Activated naive CD4-positive, alpha-beta T cell treated with anti-CD3 and anti-CD28 coated beads, Interleukin-2, amount 50 U/mL, for 16 hours (primary cell): ENCODE measurements at regions not wholly inside any gene's neighbourhood (a gene's known extent, or its start where the extent isn't known, plus 50 kb on each side); places are given as distances from the start of the nearest gene placed in this dataset.

Experiments
- DNase-seq: peaks from one replicate; pipeline ENCODE4 v3.0.0-alpha.2; 2020

DNA sequence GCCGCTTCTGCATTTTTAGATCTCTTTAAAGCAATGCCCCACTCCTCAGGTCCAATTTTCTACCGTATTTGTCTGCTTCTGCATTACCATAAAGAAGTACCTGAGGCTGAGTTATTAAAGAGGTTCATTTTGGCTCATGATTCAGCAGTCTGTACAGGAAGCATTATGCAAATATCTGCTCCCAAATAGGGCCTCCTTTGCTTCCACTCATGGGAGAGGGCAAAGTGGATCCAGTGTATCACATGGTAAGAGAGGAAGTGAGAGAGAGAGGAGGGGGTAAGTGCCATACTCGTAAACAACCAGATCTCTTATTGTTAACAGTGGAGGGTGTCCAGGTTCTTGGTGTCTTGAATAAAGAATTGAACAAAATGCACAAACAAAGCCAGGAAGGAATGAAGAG is 316.1 kb upstream of the SEL1L start:
- DNase-seq, result no peak

DNA sequence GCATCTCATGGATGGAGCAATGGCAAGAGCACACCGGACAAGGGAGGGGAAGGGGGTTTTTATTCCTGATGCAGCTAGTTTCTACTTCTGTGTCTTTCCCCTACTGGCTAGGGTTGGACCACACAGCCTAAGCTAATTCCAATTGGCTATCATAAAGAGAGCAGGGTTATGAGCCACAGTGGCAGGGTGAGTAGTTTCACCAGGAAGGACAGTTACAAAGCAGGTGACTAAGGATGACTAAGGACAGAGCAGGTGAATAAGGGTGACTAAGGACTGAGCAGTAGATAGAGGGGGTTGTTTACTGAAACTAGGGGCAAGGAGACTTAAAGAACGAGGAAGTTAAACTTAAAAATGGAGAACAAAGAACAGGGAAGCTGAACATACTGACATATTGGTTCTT is 321.4 kb upstream of the SEL1L start:
- no peak for DNase-seq

DNA sequence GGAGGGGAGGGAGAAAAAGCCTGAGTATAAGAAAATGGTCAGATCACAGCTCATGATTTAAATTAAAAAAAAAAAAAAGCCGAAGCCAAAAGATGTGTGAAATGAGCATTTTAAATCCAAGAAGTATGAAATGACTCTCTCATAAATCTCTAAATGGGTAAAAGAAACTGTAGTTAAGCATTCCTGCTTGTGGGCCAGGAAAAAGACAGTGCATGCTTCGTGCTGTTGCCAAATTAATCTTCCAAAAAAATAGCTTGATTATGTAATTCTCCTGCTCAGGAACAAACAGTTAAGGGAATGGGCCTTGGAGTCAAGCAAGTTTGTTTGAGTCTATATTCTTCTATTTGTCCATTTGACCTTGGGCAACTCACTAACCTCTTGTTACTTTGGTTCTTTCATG is 325.4 kb upstream of the SEL1L start:
- DNase-seq, result no peak

DNA sequence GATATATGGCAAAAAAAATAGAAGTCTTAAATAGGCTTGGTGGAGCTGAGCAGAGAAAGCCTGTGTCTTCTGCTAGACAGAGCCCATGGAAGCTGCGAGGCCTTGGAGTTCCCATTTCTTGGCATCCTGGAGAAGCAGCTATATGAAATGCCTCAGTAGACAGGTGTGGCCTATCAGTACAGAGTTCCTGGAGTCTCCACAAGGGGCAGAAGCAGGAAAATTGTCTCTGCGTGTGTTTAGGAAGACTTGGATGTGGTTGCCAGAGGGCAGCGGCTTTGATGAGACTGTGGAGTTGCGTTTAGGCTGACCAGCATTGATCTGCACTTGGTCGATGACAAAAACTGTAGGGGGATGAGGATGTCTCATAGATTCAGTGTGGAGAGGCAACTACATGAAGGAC is 334.5 kb upstream of the SEL1L start:
- DNase-seq, result no peak

DNA sequence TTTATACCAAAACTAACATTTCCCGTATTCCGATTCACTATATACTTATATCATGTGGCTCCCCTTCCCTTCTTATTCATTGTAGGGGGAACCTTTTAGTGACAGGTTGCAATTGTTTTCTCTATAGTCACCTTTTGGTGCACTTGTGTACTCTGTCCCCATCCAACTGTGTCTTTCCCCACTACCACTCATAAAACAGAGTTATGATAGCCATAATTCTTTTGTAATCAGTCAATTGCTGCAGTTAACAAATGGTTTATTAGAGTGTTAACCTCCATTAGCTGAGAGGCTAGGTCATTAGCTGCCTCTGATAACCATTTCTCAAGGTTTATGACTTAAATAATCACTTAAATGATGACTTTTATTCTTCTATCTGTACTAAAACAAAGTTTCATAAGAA is 338.1 kb upstream of the SEL1L start:
- no peak for DNase-seq

DNA sequence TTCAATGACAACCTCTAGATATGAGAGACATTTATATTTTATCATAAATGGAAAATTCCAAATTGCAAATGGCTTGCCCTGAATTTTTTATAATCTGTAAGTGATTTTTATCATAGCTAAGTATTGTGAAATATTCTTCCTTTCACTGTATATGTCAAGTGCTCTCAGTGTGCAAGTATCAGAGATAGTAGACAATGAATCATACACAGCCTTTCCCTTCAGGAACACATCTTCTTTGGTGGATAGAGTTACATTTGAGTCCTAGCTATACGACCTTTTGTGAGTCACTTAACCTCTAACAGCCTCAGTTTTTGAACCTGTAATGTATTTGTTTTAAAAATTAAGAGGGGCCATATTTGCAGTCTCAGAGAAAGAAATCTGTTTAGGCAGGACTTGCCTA is 350.7 kb upstream of the SEL1L start:
- no peak for DNase-seq

DNA sequence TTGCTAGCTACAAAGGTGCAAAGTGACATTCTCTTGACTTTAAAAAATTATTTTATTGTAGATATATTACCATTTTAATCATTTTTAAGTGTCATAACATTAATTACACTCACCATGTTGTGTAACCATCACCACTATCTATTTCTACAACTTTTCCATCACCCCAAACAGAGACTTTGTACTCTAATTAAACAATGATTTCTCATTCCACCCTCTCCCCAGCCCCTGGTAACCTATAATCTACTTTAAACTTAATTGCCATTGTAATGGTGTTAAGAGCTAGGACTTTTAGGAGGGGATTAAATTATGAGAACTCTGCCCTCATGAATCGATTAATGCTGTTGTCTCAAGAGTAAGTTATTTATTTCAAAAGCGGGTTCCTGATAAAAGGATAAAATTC is 352.9 kb upstream of the SEL1L start:
- DNase-seq, result no peak

DNA sequence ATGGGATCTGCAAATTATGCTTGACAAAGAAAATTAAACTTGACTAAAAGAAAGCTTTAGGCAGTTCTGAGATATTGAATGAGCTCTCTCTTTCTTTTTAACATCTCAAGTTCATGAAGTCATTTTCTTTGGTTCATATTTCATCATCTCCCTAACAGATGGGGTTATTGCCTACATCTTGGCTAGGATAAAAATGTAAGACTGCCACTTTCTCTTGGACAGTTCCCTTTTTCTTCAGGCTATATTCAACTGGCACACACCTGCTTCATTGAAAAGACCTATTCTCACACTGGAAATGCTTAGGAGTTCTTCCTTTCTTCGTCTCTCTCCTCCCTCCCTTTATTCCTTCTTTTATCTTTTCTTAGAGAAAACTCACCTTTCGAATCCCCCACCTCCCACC is 355.9 kb upstream of the SEL1L start:
- no peak for DNase-seq

DNA sequence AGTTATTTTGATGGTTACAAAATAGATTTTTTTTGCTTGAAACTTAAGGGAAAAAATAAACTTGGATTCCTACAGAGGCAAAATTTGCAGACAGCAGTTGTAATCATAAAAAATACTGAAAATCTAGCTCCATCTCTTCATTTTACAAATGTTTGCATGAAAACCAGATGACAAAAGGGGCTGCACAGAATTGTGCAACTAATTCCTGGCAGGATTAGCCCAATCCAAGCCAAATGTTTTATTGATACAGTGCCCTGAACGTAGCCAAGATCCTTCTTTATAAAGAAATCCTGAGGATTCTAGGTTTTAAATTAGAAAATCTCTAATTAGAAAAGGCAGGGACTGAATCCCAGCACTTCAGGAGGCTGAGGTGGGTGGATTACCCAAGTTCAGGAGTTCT is 356.4 kb upstream of the SEL1L start:
- no peak for DNase-seq

DNA sequence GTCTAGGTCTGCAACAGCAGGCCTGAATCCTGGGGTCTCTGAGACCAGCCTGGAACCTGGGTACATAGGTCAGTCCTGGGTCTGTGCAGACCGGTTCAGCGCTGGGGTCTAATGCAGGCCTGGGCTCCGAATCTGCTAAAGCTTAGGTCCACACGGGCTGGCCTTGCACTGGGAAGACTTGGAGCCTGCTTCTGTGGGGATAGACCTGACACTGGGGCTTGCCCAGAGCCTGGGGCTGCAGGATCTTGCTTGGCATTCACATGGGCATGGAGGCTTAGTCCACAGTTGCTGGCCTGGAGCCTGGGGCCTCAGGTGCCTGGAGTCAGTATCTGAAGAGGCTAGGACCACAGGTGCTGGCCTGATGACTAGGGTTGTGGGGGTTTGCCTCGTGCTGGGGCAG is 369.8 kb upstream of the SEL1L start:
- no peak for DNase-seq

DNA sequence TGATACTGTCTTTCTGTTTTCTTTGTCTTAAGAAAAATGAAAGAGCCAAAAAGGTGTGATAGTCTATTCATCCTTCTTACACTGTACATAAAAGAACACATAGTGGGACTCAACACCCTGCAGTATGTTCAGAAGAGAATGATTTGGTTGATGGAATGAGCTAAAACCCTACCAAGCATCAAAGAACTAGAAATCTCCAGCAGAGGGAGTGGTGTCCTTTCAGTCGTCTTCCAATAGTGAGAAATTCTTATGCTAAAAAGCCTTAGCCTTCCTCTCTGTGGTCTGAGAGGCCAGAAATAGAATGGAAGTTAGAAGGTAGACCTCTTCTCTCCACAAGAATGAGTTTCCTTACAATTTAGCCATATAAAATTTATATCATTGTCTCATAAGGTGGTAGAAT is 393.4 kb upstream of the SEL1L start:
- DNase-seq, result no peak

DNA sequence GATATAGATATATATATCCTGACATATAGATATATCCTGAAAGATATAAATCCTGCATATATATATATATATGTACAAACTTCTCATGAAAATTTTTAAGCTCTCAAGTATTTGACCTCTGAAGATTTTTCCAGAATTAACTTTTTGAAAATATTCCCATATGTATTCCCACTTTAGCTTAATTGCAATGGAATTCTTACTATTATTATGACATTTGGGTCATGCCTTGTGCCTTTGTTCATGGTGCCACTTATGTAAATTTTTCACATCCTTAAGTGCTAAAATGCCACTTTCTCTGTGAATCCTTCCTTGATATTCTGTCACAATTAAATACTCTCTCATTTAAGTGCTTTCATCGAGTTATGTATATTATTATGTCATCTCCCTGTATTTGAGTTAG is 398.2 kb upstream of the SEL1L start:
- DNase-seq, result no peak

DNA sequence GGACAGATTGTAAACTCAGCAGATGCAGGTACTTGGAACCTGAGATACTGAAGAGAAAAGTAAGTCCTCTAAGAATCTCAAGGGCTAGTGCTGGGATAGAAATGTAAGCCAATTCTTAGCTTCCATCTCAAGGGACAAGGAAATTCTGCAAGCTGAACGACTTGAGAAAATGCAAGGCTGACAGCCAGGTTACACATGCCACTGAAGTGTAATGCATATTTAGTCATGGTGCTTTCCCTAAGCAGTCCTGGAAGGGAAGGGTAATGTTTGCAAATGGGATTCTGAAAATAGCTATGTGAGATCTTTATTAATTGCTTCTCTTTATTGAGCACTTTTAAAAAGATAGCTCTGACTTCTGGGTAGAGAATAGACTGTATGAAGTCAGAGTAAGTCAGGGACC is 402.7 kb upstream of the SEL1L start:
- no peak for DNase-seq

DNA sequence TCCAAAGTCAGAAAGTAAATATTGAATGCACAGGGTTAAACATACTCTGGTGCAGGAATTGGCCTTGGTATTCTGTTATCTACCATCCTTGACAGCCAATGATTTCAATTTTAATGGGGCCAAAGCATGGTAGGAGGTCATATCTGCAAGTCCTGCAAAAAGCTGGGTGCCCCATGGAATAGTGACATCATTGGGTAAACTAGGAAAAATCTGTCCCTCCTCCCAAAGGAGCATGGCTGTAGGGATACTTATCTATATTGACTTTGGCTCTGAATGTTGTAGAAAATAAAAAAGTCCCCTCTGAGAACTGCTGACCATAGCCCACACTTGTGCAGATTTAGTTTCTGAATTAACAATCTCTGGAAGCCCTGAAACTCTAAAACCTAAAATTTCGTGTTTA is 403.2 kb upstream of the SEL1L start:
- DNase-seq, result no peak

DNA sequence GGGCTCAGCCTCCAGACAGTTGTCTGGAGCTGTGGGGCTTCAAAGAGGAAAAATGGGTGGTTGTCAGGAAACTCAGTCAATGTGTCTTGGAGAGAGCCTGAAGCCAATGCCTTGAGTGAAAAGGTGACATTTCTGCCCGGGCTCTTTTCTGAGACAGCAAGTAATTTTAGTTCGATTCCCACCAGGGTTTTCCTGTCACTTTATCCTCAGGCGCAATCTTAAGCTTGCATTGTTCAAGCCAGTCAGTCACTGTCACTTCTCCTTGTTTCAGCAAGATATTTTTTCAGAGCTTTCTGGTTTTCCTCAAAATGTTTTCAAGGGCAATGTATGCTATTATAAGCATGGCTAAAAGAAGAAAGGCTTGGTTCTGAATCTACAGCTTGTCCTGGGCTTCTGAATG is 404.7 kb upstream of the SEL1L start:
- no peak for DNase-seq

DNA sequence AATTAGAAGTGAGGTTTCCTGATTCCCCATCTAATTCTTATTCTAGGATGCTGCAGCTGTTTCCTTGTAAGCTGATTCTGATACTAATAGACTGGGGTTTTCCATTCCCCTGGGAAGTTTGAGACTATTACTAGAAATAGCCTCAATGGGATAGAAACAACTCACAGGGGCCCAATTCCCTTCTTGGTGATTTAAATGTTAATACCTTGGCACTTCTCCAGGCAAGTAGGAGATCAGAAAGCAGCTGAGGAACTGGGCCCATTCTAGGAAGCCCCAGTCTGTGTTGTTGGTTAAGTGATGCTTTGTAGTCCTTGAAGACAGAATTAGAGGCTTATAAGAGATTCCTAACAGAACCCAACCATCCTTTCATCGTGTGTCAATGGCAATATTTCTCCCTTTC is 407.0 kb upstream of the SEL1L start:
- DNase-seq, result no peak

DNA sequence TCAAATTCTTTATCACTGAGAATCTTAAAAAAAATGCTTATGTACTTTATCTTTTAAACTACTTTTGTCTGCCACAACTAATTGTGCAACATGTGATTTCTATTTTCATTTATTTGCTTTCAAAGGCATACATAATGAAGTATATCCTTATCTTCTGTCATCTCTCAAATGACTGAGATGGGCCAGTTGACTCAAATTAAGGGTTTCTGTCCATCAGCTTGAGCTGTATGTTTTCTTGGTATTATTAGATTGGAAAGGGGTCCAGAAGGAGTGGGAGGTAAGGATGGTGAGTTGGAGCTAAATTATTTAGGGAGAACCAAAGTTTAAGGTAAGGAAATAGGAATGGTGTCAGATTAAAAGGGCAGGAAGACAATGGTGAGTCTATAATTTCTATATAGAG is 408.4 kb upstream of the SEL1L start:
- no peak for DNase-seq

DNA sequence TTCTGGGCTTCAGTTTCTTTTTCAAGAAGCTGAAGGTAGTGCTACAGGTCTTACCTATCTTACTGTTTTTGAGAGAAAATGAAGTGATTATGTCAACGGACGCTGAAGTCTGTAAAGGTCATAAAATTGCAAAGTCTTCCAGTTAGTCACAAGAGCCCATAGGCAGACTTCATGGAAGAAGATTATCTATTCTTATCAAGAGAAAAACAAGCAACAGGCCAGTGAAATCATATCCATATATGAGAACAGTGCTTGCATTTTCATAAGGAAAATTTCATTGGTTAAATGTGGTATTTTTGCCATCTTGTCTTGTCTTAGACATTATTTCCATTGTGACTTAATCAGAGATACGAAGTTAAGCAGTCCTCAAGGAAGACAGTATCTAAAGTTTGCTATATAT is 412.7 kb upstream of the SEL1L start:
- no peak for DNase-seq

DNA sequence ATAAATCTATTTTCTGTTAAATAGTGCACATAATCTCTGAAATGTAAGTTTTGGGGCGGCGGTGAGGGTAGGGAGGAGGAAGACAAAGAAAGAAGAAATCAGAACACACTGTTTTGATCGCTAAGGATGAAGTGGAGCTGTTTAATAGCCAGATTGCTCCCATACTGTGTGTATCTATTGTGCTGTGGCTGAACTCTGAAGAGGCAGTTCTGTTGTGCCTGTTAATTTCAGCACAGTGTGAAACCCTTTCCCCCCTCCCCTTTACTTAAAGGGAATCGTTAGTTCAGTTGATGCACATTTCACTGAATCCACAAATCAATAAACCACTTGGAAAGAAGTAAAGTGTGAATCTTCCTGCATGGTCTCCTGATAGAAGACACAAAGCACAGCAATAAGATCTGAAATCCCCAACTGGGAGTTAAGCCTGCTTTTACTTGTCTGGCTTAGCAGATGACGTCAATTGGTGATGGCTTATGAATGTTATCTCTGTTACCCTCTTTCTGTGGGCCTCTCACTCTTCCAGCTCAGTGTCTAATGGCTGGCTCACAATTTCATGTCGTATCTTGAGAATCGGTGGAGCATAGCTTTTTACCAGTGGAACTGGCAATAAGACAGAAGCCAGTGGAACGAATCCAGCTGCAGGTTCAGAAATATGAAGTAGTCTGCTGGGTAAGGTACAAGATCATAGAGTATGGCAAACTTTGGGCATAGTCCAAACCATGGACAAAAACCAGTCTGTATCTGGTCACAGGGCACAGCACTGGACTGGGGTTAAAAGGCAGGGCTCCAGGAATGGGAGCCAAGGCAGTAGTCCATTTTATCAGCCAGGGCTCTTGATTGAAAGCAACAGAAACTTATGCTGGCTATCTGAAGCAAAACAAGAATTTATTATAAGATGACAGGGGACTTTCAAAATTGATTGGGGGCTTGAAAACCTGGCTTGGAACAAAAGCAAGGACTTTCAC is 413.5 kb upstream of the SEL1L start:
- no peak for DNase-seq

DNA sequence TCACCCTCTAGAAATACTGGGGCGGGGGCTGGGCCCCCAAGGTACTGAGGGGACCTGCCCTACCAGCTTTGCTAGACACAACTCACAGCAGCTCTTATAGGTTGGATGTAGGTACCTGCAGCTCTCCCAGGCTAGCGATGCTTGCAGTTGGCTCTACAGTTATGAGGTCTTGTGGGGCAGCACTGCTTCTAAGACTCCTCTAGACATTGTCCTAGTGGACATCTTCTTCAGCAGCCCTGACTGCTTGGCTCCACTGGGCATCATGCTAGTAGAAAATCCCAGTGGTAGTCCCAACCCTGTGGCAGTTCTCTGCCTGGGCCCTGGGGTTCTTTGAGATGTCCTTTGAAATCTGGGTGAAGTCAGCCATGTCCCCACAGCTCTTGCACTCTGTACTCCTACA is 419.3 kb upstream of the SEL1L start:
- no peak for DNase-seq

DNA sequence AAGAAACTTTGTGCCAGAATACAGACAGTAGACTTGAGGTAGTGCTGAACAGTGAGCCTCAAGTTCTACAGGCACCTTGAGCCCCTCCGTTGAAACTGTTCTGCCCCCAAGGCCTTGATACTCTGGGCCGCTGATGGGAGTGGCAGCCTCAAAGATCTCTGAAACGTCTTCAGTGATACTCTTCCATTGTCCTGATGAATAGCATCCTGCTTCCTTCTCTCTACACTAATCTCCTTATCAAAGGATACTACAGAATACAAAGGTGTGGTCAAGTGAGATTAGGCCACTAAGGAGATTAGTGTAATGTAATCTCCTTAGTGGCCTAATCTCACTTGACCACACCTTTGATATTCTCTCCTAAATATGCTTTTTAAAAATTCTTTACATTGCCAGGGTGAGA is 419.8 kb upstream of the SEL1L start:
- DNase-seq, result no peak

DNA sequence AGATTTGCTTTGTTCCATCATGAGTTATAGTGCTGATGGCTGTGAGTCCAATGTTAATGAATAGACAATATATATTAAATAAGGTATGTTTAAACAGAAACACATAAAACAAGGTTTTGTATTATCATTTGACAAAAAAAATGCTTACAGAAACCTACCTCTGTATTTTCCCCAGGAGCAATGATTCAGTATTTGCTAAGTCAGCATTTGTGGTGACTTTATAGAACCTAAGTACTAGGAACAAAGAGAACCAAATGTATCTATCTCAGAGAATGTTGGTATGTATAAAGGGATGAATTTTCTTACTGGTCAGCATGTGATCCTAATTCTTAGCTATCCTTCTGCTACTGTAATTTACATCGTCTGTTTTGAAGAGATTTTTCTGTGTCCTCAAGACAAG is 421.5 kb upstream of the SEL1L start:
- DNase-seq, result no peak

DNA sequence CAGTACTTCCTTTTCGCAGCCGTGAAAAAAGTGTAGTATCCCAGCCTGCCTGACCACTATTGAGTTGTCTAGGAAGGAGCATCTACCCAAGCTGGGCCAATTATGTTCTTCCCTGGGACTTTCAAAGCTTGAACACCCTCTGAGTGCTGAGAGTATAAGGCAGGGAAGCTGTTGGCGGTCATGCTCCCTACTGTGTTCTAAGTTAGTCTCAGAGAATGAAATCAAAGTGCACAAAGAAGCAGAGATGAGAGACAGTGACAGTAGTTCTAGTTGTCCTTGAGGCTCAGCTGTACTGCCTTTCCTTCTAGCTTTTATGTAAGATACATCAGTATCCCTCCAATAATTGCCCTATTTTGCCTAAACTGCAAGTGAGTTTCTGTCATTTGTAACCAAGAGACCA is 427.1 kb upstream of the SEL1L start:
- no peak for DNase-seq

DNA sequence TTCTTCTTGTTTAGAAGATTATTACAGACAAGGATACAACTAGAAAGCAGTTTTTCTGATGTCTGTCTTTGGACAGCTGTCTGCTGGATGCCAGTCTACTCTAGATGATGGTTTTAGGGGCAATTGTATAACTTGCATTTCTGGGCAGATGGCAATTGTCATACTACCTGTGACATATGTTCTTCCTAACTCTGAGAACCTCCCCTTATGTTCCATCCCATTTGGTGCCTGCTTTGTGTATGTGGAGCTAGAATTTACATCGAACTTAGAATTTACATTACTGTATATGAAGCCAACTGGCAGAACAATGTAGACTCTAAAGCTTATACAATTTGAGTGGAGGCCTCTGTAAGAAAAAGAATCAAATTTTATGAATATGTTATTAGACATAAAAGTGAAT is 430.2 kb upstream of the SEL1L start:
- DNase-seq, result no peak

DNA sequence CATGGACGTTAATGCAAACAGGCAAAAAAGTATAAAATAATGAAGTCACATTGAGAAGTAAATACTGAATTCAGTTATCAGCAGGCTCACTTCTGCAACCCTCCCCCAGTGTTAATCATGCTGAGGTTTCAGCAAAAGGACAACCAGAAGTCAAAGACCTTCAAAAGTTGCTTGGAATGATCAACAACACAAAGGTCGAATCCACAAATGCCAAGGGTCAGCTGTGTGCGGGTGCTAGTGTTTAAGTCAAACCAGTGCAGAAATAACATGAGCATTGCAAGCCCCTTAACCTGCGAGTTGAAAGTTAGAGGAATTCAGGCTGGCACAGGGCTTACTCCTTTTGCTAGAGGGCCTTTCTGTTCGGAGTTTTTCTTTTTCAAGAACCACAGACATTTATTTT is 436.7 kb upstream of the SEL1L start:
- DNase-seq, result no peak
